ENCODE measurements at regions not wholly inside any gene's neighbourhood (a gene's known extent, or its start where the extent isn't known, plus 50 kb on each side); places are given as distances from the start of the nearest gene placed in this dataset.

DNA sequence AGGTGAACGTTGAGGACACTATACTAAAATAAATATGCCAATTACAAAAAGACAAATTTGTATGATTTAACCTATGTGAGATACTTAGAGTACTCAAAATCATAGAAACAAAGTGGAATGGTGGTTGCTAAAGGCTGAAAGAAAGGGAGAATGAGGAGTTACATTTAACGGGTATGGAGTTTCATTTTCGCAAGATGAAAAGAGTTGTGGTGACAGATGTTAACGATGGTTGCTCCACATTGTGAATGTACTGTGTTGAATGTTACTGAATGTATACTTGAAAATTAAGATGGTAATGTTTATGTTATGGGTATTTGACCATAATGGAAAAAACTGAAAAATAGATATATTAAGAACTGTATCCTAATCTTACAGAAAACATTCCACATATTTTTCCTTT is 51.3 kb upstream of the MOCS2 start:
- H3K36me3 ChIP-seq (ENCODE audit: control insufficient read depth in 4 of 4, insufficient read depth in 3 of 4, low read depth in 1 of 4, low read length in 3 of 4): no peaks in the 10 kb centered on the region
- no peaks in the 10 kb centered on the region for H3K9me3 ChIP-seq (ENCODE audit: control insufficient read depth in 4 of 4, low read length in 3 of 4)
- peaks cover 2 to 11% (median 6%) of the 10 kb centered on the region in 4 donors for H3K4me1 ChIP-seq (ENCODE audit: control insufficient read depth in 4 of 4, insufficient read depth in 4 of 4, low read length in 3 of 4)
- H3K27me3 ChIP-seq (ENCODE audit: control insufficient read depth in 4 of 4, insufficient read depth in 4 of 4, low read length in 3 of 4): no peaks in the 10 kb centered on the region
- no peak overlapping the region for H3K27ac ChIP-seq (ENCODE audit: low read depth in 1 of 2, low read length in 2 of 2)
- no peak for DNase-seq (ENCODE audit: low spot score)
- no peak overlapping the region for H3K4me3 ChIP-seq (ENCODE audit: low read depth in 1 of 3, low read length in 3 of 3)
- no peak overlapping the region for H3K9ac ChIP-seq (ENCODE audit: low read depth in 1 of 2, low read length in 2 of 2)
- WGBS: 85% methylated on average over 4 of the region's 4 CpGs
- TF ChIP-seq, protein P1, sequence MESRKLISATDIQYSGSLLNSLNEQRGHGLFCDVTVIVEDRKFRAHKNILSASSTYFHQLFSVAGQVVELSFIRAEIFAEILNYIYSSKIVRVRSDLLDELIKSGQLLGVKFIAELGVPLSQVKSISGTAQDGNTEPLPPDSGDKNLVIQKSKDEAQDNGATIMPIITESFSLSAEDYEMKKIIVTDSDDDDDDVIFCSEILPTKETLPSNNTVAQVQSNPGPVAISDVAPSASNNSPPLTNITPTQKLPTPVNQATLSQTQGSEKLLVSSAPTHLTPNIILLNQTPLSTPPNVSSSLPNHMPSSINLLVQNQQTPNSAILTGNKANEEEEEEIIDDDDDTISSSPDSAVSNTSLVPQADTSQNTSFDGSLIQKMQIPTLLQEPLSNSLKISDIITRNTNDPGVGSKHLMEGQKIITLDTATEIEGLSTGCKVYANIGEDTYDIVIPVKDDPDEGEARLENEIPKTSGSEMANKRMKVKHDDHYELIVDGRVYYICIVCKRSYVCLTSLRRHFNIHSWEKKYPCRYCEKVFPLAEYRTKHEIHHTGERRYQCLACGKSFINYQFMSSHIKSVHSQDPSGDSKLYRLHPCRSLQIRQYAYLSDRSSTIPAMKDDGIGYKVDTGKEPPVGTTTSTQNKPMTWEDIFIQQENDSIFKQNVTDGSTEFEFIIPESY (IDR thresholded peaks at IDR 0.05): no peak
- TF ChIP-seq EGR1 (IDR thresholded peaks at IDR 0.05; ENCODE audit: low read depth in 2 of 2) (no peak), NR2F2 (IDR thresholded peaks at IDR 0.05) (no peak), FOXA2 (IDR thresholded peaks at IDR 0.05) (no peak)
- TF ChIP-seq, protein P2, sequence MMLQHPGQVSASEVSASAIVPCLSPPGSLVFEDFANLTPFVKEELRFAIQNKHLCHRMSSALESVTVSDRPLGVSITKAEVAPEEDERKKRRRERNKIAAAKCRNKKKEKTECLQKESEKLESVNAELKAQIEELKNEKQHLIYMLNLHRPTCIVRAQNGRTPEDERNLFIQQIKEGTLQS (IDR thresholded peaks at IDR 0.05): no peak
- TF ChIP-seq, protein P3, sequence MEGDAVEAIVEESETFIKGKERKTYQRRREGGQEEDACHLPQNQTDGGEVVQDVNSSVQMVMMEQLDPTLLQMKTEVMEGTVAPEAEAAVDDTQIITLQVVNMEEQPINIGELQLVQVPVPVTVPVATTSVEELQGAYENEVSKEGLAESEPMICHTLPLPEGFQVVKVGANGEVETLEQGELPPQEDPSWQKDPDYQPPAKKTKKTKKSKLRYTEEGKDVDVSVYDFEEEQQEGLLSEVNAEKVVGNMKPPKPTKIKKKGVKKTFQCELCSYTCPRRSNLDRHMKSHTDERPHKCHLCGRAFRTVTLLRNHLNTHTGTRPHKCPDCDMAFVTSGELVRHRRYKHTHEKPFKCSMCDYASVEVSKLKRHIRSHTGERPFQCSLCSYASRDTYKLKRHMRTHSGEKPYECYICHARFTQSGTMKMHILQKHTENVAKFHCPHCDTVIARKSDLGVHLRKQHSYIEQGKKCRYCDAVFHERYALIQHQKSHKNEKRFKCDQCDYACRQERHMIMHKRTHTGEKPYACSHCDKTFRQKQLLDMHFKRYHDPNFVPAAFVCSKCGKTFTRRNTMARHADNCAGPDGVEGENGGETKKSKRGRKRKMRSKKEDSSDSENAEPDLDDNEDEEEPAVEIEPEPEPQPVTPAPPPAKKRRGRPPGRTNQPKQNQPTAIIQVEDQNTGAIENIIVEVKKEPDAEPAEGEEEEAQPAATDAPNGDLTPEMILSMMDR (IDR thresholded peaks at IDR 0.05; ENCODE audit: low read depth, low read length, missing input control): no peak
- TF ChIP-seq, protein P4, sequence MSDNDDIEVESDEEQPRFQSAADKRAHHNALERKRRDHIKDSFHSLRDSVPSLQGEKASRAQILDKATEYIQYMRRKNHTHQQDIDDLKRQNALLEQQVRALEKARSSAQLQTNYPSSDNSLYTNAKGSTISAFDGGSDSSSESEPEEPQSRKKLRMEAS (IDR thresholded peaks at IDR 0.05): no peak

DNA sequence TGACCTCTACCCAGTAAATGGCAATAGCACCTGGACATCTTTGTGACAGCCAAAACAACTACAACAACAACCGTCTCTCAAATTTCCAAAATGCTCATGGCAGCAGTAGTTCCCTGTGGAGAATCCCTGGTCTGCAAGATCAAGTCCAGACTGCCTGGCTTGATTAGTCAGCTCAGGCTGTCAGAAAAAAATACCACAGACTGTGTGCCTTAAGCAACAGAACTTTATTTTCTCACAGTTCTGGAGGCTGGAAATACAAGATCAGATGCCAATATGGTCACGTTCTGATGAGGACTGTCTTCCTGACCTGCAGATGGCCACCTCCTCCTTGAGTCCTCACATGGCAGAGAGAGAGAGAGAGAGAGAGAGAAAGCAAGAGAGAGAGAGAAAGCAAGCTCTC is 52.3 kb upstream of the MOCS2 start:
- Histone ChIP-seq H3K27me3 (ENCODE audit: control insufficient read depth in 4 of 4, insufficient read depth in 4 of 4, low read length in 3 of 4) (no peaks in the 10 kb centered on the region), H3K36me3 (ENCODE audit: control insufficient read depth in 4 of 4, insufficient read depth in 3 of 4, low read depth in 1 of 4, low read length in 3 of 4) (no peaks in the 10 kb centered on the region), H3K9ac (ENCODE audit: low read depth in 1 of 2, low read length in 2 of 2) (no peak overlapping the region), H3K4me1 (ENCODE audit: control insufficient read depth in 4 of 4, insufficient read depth in 4 of 4, low read length in 3 of 4) (peaks cover 3 to 11% (median 7%) of the 10 kb centered on the region in 4 donors), H3K9me3 (ENCODE audit: control insufficient read depth in 4 of 4, low read length in 3 of 4) (no peaks in the 10 kb centered on the region), H3K27ac (ENCODE audit: low read depth in 1 of 2, low read length in 2 of 2) (no peak overlapping the region), H3K4me3 (ENCODE audit: low read depth in 1 of 3, low read length in 3 of 3) (no peak overlapping the region)
- WGBS: 85% methylated on average over 2 of the region's 2 CpGs
- no peak for TF ChIP-seq JUND (IDR thresholded peaks at IDR 0.05)
- TF ChIP-seq FOXA2 (IDR thresholded peaks at IDR 0.05): no peak
- TF ChIP-seq, protein P2 (IDR thresholded peaks at IDR 0.05): no peak
- TF ChIP-seq RXRA (IDR thresholded peaks at IDR 0.05): no peak
- no peak for TF ChIP-seq YY1 (IDR thresholded peaks at IDR 0.05)
- TF ChIP-seq, protein P4 (IDR thresholded peaks at IDR 0.05): no peak
- TF ChIP-seq NR2F2 (IDR thresholded peaks at IDR 0.05): no peak
- no peak for TF ChIP-seq SP1 (IDR thresholded peaks at IDR 0.05)
- TF ChIP-seq, protein P5, sequence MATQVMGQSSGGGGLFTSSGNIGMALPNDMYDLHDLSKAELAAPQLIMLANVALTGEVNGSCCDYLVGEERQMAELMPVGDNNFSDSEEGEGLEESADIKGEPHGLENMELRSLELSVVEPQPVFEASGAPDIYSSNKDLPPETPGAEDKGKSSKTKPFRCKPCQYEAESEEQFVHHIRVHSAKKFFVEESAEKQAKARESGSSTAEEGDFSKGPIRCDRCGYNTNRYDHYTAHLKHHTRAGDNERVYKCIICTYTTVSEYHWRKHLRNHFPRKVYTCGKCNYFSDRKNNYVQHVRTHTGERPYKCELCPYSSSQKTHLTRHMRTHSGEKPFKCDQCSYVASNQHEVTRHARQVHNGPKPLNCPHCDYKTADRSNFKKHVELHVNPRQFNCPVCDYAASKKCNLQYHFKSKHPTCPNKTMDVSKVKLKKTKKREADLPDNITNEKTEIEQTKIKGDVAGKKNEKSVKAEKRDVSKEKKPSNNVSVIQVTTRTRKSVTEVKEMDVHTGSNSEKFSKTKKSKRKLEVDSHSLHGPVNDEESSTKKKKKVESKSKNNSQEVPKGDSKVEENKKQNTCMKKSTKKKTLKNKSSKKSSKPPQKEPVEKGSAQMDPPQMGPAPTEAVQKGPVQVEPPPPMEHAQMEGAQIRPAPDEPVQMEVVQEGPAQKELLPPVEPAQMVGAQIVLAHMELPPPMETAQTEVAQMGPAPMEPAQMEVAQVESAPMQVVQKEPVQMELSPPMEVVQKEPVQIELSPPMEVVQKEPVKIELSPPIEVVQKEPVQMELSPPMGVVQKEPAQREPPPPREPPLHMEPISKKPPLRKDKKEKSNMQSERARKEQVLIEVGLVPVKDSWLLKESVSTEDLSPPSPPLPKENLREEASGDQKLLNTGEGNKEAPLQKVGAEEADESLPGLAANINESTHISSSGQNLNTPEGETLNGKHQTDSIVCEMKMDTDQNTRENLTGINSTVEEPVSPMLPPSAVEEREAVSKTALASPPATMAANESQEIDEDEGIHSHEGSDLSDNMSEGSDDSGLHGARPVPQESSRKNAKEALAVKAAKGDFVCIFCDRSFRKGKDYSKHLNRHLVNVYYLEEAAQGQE (IDR thresholded peaks at IDR 0.05): no peak
- TF ChIP-seq HNF4G (IDR thresholded peaks at IDR 0.05): no peak
- TF ChIP-seq HNF4A (conservative IDR thresholded peaks at IDR 0.05): no peak
- TF ChIP-seq GABPA (IDR thresholded peaks at IDR 0.05 in 1 of 2, conservative IDR thresholded peaks at IDR 0.05 in 1 of 2): no peak
- TF ChIP-seq, protein P1 (IDR thresholded peaks at IDR 0.05): no peak
- no peak for TF ChIP-seq EGR1 (IDR thresholded peaks at IDR 0.05; ENCODE audit: low read depth in 2 of 2)
- no peak for TF ChIP-seq FOXA1 (IDR thresholded peaks at IDR 0.05)
- TF ChIP-seq RAD21 (IDR thresholded peaks at IDR 0.05): no peak
- no peak for DNase-seq (ENCODE audit: low spot score)

Data from liver (tissue), 8 donors.